ENCODE measurements at regions not wholly inside any gene's neighbourhood (a gene's known extent, or its start where the extent isn't known, plus 50 kb on each side); places are given as distances from the start of the nearest gene placed in this dataset.

DNA sequence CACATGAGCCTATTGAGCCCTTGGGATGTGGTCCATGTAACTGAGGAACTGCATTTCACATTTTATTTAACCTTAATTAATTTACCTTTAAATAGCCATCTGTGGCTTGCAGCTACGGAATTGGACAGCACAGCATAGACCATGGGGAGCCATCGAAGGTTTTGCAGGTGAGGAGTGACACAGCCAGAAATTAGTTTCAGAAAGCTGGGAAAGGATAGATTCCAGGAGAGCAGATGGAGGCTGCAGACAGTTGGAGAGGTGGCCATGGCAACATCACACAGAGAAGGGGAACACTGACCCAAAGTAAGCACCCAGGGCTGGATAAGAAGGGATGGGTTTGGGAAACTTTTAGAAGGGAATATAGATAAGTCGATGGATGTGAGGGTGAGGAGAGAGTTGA, 100.1 kb upstream of the SLC6A11 start:
- H3K4me1 Mint-ChIP-seq (ENCODE audit: low read depth, unreplicated experiment) = no peaks in the 10 kb centered on the region
- H3K27ac Mint-ChIP-seq (ENCODE audit: unreplicated experiment) = no peak overlapping the region
- H3K9me3 Mint-ChIP-seq (ENCODE audit: low read depth, unreplicated experiment) = no peaks in the 10 kb centered on the region
- no peak for DNase-seq
- H3K4me3 Mint-ChIP-seq (ENCODE audit: low read depth, unreplicated experiment) = no peak overlapping the region
- intact Hi-C loops (cut with micrococcal nuclease; ENCODE audit: unreplicated experiment) = no loop called here
- BruUV-seq (replicated peaks) = no TSS peak
- H3K27me3 Mint-ChIP-seq (ENCODE audit: unreplicated experiment) = peaks cover 93% of the 10 kb centered on the region
- CTCF ChIA-PET = no interaction called here
- no peaks in the 10 kb centered on the region for H3K36me3 Mint-ChIP-seq (ENCODE audit: insufficient read depth, unreplicated experiment)
- TF ChIP-seq, protein P1, sequence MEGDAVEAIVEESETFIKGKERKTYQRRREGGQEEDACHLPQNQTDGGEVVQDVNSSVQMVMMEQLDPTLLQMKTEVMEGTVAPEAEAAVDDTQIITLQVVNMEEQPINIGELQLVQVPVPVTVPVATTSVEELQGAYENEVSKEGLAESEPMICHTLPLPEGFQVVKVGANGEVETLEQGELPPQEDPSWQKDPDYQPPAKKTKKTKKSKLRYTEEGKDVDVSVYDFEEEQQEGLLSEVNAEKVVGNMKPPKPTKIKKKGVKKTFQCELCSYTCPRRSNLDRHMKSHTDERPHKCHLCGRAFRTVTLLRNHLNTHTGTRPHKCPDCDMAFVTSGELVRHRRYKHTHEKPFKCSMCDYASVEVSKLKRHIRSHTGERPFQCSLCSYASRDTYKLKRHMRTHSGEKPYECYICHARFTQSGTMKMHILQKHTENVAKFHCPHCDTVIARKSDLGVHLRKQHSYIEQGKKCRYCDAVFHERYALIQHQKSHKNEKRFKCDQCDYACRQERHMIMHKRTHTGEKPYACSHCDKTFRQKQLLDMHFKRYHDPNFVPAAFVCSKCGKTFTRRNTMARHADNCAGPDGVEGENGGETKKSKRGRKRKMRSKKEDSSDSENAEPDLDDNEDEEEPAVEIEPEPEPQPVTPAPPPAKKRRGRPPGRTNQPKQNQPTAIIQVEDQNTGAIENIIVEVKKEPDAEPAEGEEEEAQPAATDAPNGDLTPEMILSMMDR (IDR thresholded peaks at IDR 0.05; ENCODE audit: unreplicated experiment) = no peak

DNA sequence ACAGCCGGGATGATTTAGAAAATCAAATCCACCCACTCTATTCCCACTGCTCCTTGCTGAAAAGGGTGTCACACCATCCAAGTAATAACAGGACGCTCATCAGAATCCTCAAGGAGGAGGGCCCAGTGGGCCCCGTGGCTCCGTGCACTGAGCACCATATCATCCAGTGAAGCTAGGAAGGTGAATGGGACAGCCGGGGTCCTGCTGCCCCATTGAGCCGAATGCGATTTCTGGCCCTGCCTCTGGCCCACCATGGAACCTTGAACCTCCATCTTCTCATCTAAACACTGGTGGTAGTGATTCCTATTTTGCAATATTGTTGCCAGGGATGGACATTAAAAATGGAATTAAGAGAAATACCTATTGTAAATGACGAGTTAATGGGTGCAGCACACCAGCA, 99.1 kb upstream of the SLC6A11 start:
- no peak for DNase-seq
- no TSS peak for BruUV-seq (replicated peaks)
- CTCF ChIA-PET = no interaction called here
- intact Hi-C loops (cut with micrococcal nuclease; ENCODE audit: unreplicated experiment) = no loop called here
- Mint-ChIP-seq H3K36me3 (ENCODE audit: insufficient read depth, unreplicated experiment) (no peaks in the 10 kb centered on the region), H3K9me3 (ENCODE audit: low read depth, unreplicated experiment) (no peaks in the 10 kb centered on the region), H3K27ac (ENCODE audit: unreplicated experiment) (no peak overlapping the region), H3K4me3 (ENCODE audit: low read depth, unreplicated experiment) (no peak overlapping the region), H3K4me1 (ENCODE audit: low read depth, unreplicated experiment) (no peaks in the 10 kb centered on the region), H3K27me3 (ENCODE audit: unreplicated experiment) (peaks cover 94% of the 10 kb centered on the region)
- TF ChIP-seq, protein P1 (IDR thresholded peaks at IDR 0.05; ENCODE audit: unreplicated experiment) = no peak

DNA sequence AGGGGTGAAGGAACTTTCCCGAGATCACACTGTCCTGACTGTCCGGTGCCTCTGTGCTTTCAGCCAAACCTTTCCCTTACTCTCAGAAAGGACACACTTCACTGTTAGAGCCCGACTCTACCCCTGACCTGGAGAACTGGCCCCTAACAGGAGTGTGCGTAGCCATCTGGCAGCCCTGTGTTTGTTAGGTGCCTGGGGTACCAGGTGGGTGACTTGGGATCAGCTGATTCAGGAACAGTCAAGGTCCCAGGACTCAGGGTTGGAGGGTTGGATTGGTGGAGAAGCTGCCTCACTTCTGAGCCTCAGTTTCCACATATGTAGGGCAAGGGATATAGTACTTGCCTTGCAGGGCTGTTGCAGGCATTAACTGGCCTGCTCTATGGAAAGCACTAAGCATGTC, 98.3 kb upstream of the SLC6A11 start:
- intact Hi-C loops (cut with micrococcal nuclease; ENCODE audit: unreplicated experiment) = no loop called here
- Mint-ChIP-seq H3K27ac (ENCODE audit: unreplicated experiment) (no peak overlapping the region), H3K27me3 (ENCODE audit: unreplicated experiment) (peaks cover 94% of the 10 kb centered on the region), H3K9me3 (ENCODE audit: low read depth, unreplicated experiment) (no peaks in the 10 kb centered on the region), H3K4me3 (ENCODE audit: low read depth, unreplicated experiment) (no peak overlapping the region), H3K36me3 (ENCODE audit: insufficient read depth, unreplicated experiment) (no peaks in the 10 kb centered on the region), H3K4me1 (ENCODE audit: low read depth, unreplicated experiment) (no peaks in the 10 kb centered on the region)
- BruUV-seq (replicated peaks) = no TSS peak
- TF ChIP-seq, protein P1 (IDR thresholded peaks at IDR 0.05; ENCODE audit: unreplicated experiment) = no peak
- DNase-seq = no peak
- CTCF ChIA-PET = no interaction called here

DNA sequence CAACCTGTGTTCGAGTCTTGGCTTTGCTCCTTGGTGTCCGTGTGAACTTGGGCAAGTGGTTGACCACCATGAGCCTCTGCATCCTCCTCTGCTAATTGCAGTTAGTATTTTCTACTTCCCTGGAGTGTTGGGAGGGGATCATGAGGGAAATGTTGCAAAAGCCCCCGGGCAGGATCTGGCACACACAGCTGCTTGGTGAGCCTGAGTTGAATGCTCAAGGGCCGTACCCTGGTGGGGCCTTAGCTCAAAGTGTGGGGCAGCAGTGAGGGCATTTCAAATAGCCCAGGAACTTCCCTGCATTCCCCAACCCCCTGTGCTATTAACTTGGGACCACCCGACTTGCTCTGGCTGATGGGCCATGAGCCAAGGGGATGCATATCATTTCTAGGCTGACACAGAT, 94.9 kb upstream of the SLC6A11 start:
- CTCF ChIA-PET = interaction anchor here (0.5 kb wide), 1 partner anchor 1326 kb away, joined by 3 read pairs; no protein-coding TSS in a partner anchor
- peaks cover 94% of the 10 kb centered on the region for H3K27me3 Mint-ChIP-seq (ENCODE audit: unreplicated experiment)
- TF ChIP-seq, protein P1 (IDR thresholded peaks at IDR 0.05; ENCODE audit: unreplicated experiment) = no peak
- H3K27ac Mint-ChIP-seq (ENCODE audit: unreplicated experiment) = no peak overlapping the region
- H3K4me1 Mint-ChIP-seq (ENCODE audit: low read depth, unreplicated experiment) = no peaks in the 10 kb centered on the region
- H3K4me3 Mint-ChIP-seq (ENCODE audit: low read depth, unreplicated experiment) = no peak overlapping the region
- intact Hi-C loops (cut with micrococcal nuclease; ENCODE audit: unreplicated experiment) = no loop called here
- BruUV-seq (replicated peaks) = no TSS peak
- no peaks in the 10 kb centered on the region for H3K9me3 Mint-ChIP-seq (ENCODE audit: low read depth, unreplicated experiment)
- no peak for DNase-seq
- no peaks in the 10 kb centered on the region for H3K36me3 Mint-ChIP-seq (ENCODE audit: insufficient read depth, unreplicated experiment)

DNA sequence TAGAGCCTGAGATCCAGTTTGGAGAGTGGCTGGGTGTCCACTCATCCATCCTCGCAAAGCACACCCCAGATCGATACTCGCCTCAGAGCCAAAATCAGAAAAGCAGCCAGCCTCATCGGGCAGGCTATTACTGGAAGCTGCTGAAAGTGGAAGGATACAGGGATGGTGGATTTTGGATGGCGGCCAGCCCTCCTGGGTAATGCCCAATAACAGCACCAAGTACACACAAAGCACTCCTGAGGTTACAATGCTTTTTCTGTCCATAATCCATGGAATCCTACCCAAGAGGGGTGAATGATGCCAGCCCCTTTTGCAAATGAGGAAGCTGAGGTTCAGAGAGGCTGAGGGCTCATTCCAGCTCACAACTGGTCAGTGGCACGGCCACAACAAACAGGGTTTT, 93.1 kb upstream of the SLC6A11 start:
- H3K4me1 Mint-ChIP-seq (ENCODE audit: low read depth, unreplicated experiment) = no peaks in the 10 kb centered on the region
- TF ChIP-seq, protein P1 (IDR thresholded peaks at IDR 0.05; ENCODE audit: unreplicated experiment) = no peak
- DNase-seq = no peak
- H3K27me3 Mint-ChIP-seq (ENCODE audit: unreplicated experiment) = peaks cover 94% of the 10 kb centered on the region
- intact Hi-C loops (cut with micrococcal nuclease; ENCODE audit: unreplicated experiment) = no loop called here
- BruUV-seq (replicated peaks) = no TSS peak
- no peaks in the 10 kb centered on the region for H3K9me3 Mint-ChIP-seq (ENCODE audit: low read depth, unreplicated experiment)
- H3K36me3 Mint-ChIP-seq (ENCODE audit: insufficient read depth, unreplicated experiment) = no peaks in the 10 kb centered on the region
- no peak overlapping the region for H3K4me3 Mint-ChIP-seq (ENCODE audit: low read depth, unreplicated experiment)
- CTCF ChIA-PET = no interaction called here
- H3K27ac Mint-ChIP-seq (ENCODE audit: unreplicated experiment) = no peak overlapping the region
